Activated B cell treated with CpG ODN at 0.5 μM for 24 hours (primary cell): ENCODE measurements at regions not wholly inside any gene's neighbourhood (a gene's known extent, or its start where the extent isn't known, plus 50 kb on each side); places are given as distances from the start of the nearest gene placed in this dataset.

Source experiments
- ATAC-seq: fragments of 200-7000 bp; cut with Tn5 transposase; one replicate; pipeline ENCODE4 v1.10.0; 2021; ENCODE audit warnings: low read depth, mild to moderate bottlenecking, moderate library complexity
- CTCF ChIA-PET: fragments of 350-600 bp; sonication (Branson Sonifier 250); formaldehyde crosslinking; loops from one replicate; lab custom pipeline; 2021; ENCODE audit warnings: antibody characterized with exemption; lab: Charles Lee
- POLR2A ChIA-PET: fragments of 350-600 bp; sonication (Branson Sonifier 250); formaldehyde crosslinking; loops from one replicate; lab custom pipeline; 2021; ENCODE audit warnings: antibody characterized with exemption; lab: Charles Lee
- DNase-seq: peaks from one replicate; pipeline ENCODE4 v3.0.0; 2022
- H3K27ac Mint-ChIP-seq: one replicate; pipeline ENCODE4 v1.8.0; 2020; ENCODE audit warnings: mixed read lengths
- H3K27me3 Mint-ChIP-seq: one replicate; pipeline ENCODE4 v1.8.0; 2021; ENCODE audit warnings: mixed read lengths
- H3K36me3 Mint-ChIP-seq: one replicate; pipeline ENCODE4 v1.8.0; 2021; ENCODE audit warnings: low read depth, mixed read lengths
- H3K4me1 Mint-ChIP-seq: one replicate; pipeline ENCODE4 v1.8.0; 2021; ENCODE audit warnings: mixed read lengths
- H3K4me3 Mint-ChIP-seq: one replicate; pipeline ENCODE4 v1.8.0; 2020; ENCODE audit warnings: mild to moderate bottlenecking, mixed read lengths
- H3K9me3 Mint-ChIP-seq: one replicate; pipeline ENCODE4 v1.8.0; 2020; ENCODE audit warnings: mixed read lengths
- CTCF ChIP-seq: fragments of 200-600 bp; IDR thresholded peaks from one replicate; pipeline ENCODE4 v1.8.0; 2022; ENCODE audit warnings: antibody characterized with exemption, mild to moderate bottlenecking
- intact Hi-C: fragments of 100-400 bp; cut with micrococcal nuclease; formaldehyde crosslinking; loops from one replicate; pipeline ENCODE4 v1.15.1; 2024

GRCh38 chr20:57073402-57073801 lies 193.0 kb downstream of the BMP7 start:
- ATAC-seq = no peak
- peaks cover 11% of the 10 kb centered on the region for H3K9me3 Mint-ChIP-seq
- no peak overlapping the region for H3K4me3 Mint-ChIP-seq
- DNase-seq = no peak
- intact Hi-C loops = no loop called here
- TF ChIP-seq CTCF = no peak
- ChIA-PET CTCF (no interaction called here), POLR2A (no interaction called here)
- H3K27ac Mint-ChIP-seq = no peak overlapping the region
- no peaks in the 10 kb centered on the region for H3K4me1 Mint-ChIP-seq
- H3K36me3 Mint-ChIP-seq = no peaks in the 10 kb centered on the region
- peaks cover 29% of the 10 kb centered on the region for H3K27me3 Mint-ChIP-seq

GRCh38 chr20:57074386-57074785 lies 192.1 kb downstream of the BMP7 start:
- ChIA-PET CTCF (no interaction called here), POLR2A (no interaction called here)
- Mint-ChIP-seq H3K36me3 (no peaks in the 10 kb centered on the region), H3K4me1 (no peaks in the 10 kb centered on the region), H3K27me3 (peaks cover 27% of the 10 kb centered on the region), H3K9me3 (peaks cover 17% of the 10 kb centered on the region), H3K4me3 (no peak overlapping the region), H3K27ac (no peak overlapping the region)
- intact Hi-C loops = no loop called here
- ATAC-seq (no peak), DNase-seq (no peak)
- TF ChIP-seq CTCF = no peak

- Mint-ChIP-seq H3K9me3 (peaks cover 22% of the 10 kb centered on the region), H3K27ac (no peak overlapping the region), H3K4me3 (no peak overlapping the region), H3K36me3 (no peaks in the 10 kb centered on the region), H3K27me3 (peaks cover 22% of the 10 kb centered on the region), H3K4me1 (no peaks in the 10 kb centered on the region)
- POLR2A ChIA-PET = no interaction called here
- DNase-seq (no peak), ATAC-seq (no peak)
- TF ChIP-seq CTCF = no peak
- CTCF ChIA-PET = no interaction called here
- intact Hi-C loops = no loop called here
Measured at GRCh38 chr20:57075181-57075580, 191.3 kb downstream of the BMP7 start.

- intact Hi-C loops = no loop called here
- Mint-ChIP-seq H3K4me3 (no peak overlapping the region), H3K27me3 (peaks cover 19% of the 10 kb centered on the region), H3K4me1 (no peaks in the 10 kb centered on the region), H3K9me3 (peaks cover 25% of the 10 kb centered on the region), H3K27ac (no peak overlapping the region), H3K36me3 (no peaks in the 10 kb centered on the region)
- no peak for TF ChIP-seq CTCF
- ChIA-PET CTCF (no interaction called here), POLR2A (no interaction called here)
- ATAC-seq = no peak
- no peak for DNase-seq
Measured at GRCh38 chr20:57075603-57076002, 190.8 kb downstream of the BMP7 start.

- H3K36me3 Mint-ChIP-seq = no peaks in the 10 kb centered on the region
- H3K4me1 Mint-ChIP-seq = no peaks in the 10 kb centered on the region
- peaks cover 25% of the 10 kb centered on the region for H3K9me3 Mint-ChIP-seq
- no peak for ATAC-seq
- no peak overlapping the region for H3K27ac Mint-ChIP-seq
- intact Hi-C loops = no loop called here
- no peak overlapping the region for H3K4me3 Mint-ChIP-seq
- CTCF ChIA-PET = no interaction called here
- POLR2A ChIA-PET = no interaction called here
- H3K27me3 Mint-ChIP-seq = peaks cover 15% of the 10 kb centered on the region
- no peak for DNase-seq
- no peak for TF ChIP-seq CTCF
Measured at GRCh38 chr20:57076152-57076652, 190.2 kb downstream of the BMP7 start.
